ENCODE measurements at regions not wholly inside any gene's neighbourhood (a gene's known extent, or its start where the extent isn't known, plus 50 kb on each side); places are given as distances from the start of the nearest gene placed in this dataset.

- TF ChIP-seq MAFG (tag; conservative IDR thresholded peaks at IDR 0.05) (no peak), ZBTB49 (CRISPR knock-in tag; IDR thresholded peaks at IDR 0.05; ENCODE audit: borderline replicate concordance) (no peak), CTCF (IDR thresholded peaks at IDR 0.05 in 2 of 3, conservative IDR thresholded peaks at IDR 0.05 in 1 of 3; ENCODE audit: insufficient read depth in 2 of 3, low read depth in 1 of 3, low read length in 3 of 3) (no peak), SMAD4 (CRISPR knock-in tag; conservative IDR thresholded peaks at IDR 0.05) (no peak), EWSR1 (IDR thresholded peaks at IDR 0.05; ENCODE audit: borderline replicate concordance, low read depth, partially characterized antibody) (no peak), CREB1 (IDR thresholded peaks at IDR 0.05) (no peak), CREB1 (CRISPR knock-in tag; IDR thresholded peaks at IDR 0.05) (no peak), ZNF3 (CRISPR knock-in tag; IDR thresholded peaks at IDR 0.05) (no peak), TAF1 (IDR thresholded peaks at IDR 0.05; ENCODE audit: control insufficient read depth, extremely low read depth, insufficient read depth, low read length, severe bottlenecking) (no peak), ERF (CRISPR knock-in tag; IDR thresholded peaks at IDR 0.05) (no peak), RAD21 (CRISPR knock-in tag; conservative IDR thresholded peaks at IDR 0.05 in 1 of 2, IDR thresholded peaks at IDR 0.05 in 1 of 2) (no peak), ELF1 (tag; IDR thresholded peaks at IDR 0.05) (no peak)
Observed at GRCh38 chr3:83169473-83169872, 1408.0 kb upstream of the GBE1 start.
